DOHH2 (cell line): ENCODE measurements at regions not wholly inside any gene's neighbourhood (a gene's known extent, or its start where the extent isn't known, plus 50 kb on each side); places are given as distances from the start of the nearest gene placed in this dataset.
"Not testable (repeated sequence)": the region's sequence is repeated elsewhere in the genome, so short reads cannot be mapped to it uniquely, and the experiment has no call there.

Experiments used
- H3F3A ChIP-seq: fragments of 200-600 bp; sonication (generic), shearing (Covaris generic); 2 replicates; pipeline ENCODE4 v1.6.0; 2016; ENCODE audit warnings: antibody characterized with exemption, mild to moderate bottlenecking; ENCODE audit not compliant: control insufficient read depth, insufficient read depth
- H3K27ac ChIP-seq: fragments of 200-600 bp; sonication (generic); 2 replicates; pipeline ENCODE4 v1.5.1; 2014; ENCODE audit warnings: low read depth, mild to moderate bottlenecking, low read length, moderate library complexity
- H3K27me3 ChIP-seq: fragments of 200-600 bp; sonication (generic); 2 replicates; pipeline ENCODE4 v1.6.1; 2014; ENCODE audit warnings: mild to moderate bottlenecking, low read length, mixed read lengths; ENCODE audit not compliant: control insufficient read depth
- H3K36me3 ChIP-seq: fragments of 200-600 bp; sonication (generic); 2 replicates; pipeline ENCODE4 v1.6.1; 2014; ENCODE audit warnings: mild to moderate bottlenecking, low read length, moderate library complexity, mixed read lengths; ENCODE audit not compliant: control insufficient read depth
- H3K4me1 ChIP-seq: fragments of 200-600 bp; sonication (generic); 2 replicates; pipeline ENCODE4 v1.6.1; 2014; ENCODE audit warnings: mild to moderate bottlenecking, low read length, mixed read lengths; ENCODE audit not compliant: control insufficient read depth
- H3K4me2 ChIP-seq: fragments of 200-600 bp; sonication (generic); 2 replicates; pipeline ENCODE4 v1.6.0; 2014; ENCODE audit warnings: mild to moderate bottlenecking, low read length, moderate library complexity
- H3K4me3 ChIP-seq: fragments of 200-600 bp; sonication (generic); 2 replicates; pipeline ENCODE4 v1.5.1; 2014; ENCODE audit warnings: mild to moderate bottlenecking, low read length, mixed read lengths
- H3K79me2 ChIP-seq: fragments of 200-600 bp; sonication (generic); 2 replicates; pipeline ENCODE4 v1.6.1; 2014; ENCODE audit warnings: mild to moderate bottlenecking, low read length, mixed read lengths; ENCODE audit not compliant: control insufficient read depth
- H3K9me2 ChIP-seq: fragments of 200-600 bp; sonication (generic); replicated peaks from 2 replicates; pipeline ENCODE4 v1.6.1; 2014; ENCODE audit warnings: mild to moderate bottlenecking, low read length, mixed read lengths; ENCODE audit not compliant: control insufficient read depth
- H3K9me3 ChIP-seq: fragments of 200-600 bp; sonication (generic); 2 replicates; pipeline ENCODE4 v1.6.1; 2014; ENCODE audit warnings: antibody characterized with exemption, low read length, mixed read lengths; ENCODE audit not compliant: control insufficient read depth, insufficient read depth
- H4K20me1 ChIP-seq: fragments of 200-600 bp; sonication (generic); 2 replicates; pipeline ENCODE4 v1.6.0; 2014; ENCODE audit warnings: low read depth, mild to moderate bottlenecking, antibody characterized with exemption, low read length, moderate library complexity; ENCODE audit not compliant: control insufficient read depth, insufficient read depth
- EZH2phosphoT487 ChIP-seq: fragments of 200-600 bp; sonication (generic); IDR thresholded peaks from 2 replicates; pipeline ENCODE4 v1.6.1; 2017; ENCODE audit warnings: borderline replicate concordance, mild to moderate bottlenecking, antibody characterized with exemption, low read length, moderate library complexity, mixed read lengths
- TF ChIP-seq, protein P1 (sequence below): fragments of 200-600 bp; sonication (generic); IDR thresholded peaks from one replicate; pipeline ENCODE4 v1.5.1; 2014; ENCODE audit warnings: antibody characterized with exemption, mild to moderate bottlenecking, low read depth, low read length; ENCODE audit not compliant: poor library complexity, severe bottlenecking

DNA sequence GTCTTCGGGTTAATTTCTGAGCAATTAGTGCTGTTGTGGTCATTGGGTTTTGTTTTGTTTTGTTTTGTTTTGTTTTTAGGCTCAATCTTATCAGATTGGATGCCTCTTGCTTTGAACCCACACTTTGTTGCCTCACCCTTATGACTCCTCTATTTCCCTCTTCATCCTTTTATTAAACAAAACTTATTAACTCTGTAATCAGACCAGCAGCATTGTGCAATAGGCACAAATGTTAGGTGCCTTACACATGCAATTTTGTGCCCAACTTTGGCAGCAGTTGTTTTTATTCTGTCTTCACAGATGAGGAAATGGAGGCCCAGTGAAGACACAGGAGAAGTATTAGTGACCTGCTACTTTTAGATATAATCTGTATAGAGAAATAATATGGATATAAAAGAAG, 377.7 kb downstream of the KCNRG start:
- no peaks in the 10 kb centered on the region for H3K9me2 ChIP-seq
- H3K4me2 ChIP-seq = no peak overlapping the region
- no peaks in the 10 kb centered on the region for H4K20me1 ChIP-seq
- no peak overlapping the region for H3K27ac ChIP-seq
- no peak for TF ChIP-seq EZH2phosphoT487
- TF ChIP-seq, protein P1, sequence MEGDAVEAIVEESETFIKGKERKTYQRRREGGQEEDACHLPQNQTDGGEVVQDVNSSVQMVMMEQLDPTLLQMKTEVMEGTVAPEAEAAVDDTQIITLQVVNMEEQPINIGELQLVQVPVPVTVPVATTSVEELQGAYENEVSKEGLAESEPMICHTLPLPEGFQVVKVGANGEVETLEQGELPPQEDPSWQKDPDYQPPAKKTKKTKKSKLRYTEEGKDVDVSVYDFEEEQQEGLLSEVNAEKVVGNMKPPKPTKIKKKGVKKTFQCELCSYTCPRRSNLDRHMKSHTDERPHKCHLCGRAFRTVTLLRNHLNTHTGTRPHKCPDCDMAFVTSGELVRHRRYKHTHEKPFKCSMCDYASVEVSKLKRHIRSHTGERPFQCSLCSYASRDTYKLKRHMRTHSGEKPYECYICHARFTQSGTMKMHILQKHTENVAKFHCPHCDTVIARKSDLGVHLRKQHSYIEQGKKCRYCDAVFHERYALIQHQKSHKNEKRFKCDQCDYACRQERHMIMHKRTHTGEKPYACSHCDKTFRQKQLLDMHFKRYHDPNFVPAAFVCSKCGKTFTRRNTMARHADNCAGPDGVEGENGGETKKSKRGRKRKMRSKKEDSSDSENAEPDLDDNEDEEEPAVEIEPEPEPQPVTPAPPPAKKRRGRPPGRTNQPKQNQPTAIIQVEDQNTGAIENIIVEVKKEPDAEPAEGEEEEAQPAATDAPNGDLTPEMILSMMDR = no peak
- no peaks in the 10 kb centered on the region for H3K36me3 ChIP-seq
- no peak overlapping the region for H3K4me3 ChIP-seq
- no peaks in the 10 kb centered on the region for H3K4me1 ChIP-seq
- H3K79me2 ChIP-seq = no peaks in the 10 kb centered on the region
- no peaks in the 10 kb centered on the region for H3F3A ChIP-seq
- no peaks in the 10 kb centered on the region for H3K9me3 ChIP-seq
- no peaks in the 10 kb centered on the region for H3K27me3 ChIP-seq

DNA sequence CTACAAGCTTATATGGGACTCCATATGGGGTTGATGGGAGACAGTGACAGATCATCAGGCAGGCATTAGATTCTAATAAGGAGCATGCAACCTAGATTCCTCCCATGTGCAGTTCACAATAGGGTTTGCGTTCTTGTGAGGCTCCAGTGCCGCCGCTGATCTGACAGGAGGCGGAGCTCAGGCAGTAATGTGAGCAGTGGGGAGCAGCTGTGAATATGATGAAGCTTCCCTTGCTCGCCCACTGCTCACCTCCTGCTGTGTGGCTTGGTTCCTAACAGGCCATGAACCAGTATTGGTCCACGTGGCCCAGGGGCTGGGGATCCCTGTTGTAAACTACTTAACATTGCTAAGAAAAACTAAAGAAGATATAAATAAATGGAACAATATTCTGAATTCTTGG, 378.4 kb downstream of the KCNRG start:
- H3K36me3 ChIP-seq = no peaks in the 10 kb centered on the region
- no peaks in the 10 kb centered on the region for H4K20me1 ChIP-seq
- H3K27ac ChIP-seq = no peak overlapping the region
- no peaks in the 10 kb centered on the region for H3K4me1 ChIP-seq
- no peaks in the 10 kb centered on the region for H3F3A ChIP-seq
- no peak overlapping the region for H3K4me2 ChIP-seq
- no peaks in the 10 kb centered on the region for H3K9me3 ChIP-seq
- H3K79me2 ChIP-seq = no peaks in the 10 kb centered on the region
- no peaks in the 10 kb centered on the region for H3K27me3 ChIP-seq
- TF ChIP-seq, protein P1 = no peak
- H3K9me2 ChIP-seq = no peaks in the 10 kb centered on the region
- no peak overlapping the region for H3K4me3 ChIP-seq

DNA sequence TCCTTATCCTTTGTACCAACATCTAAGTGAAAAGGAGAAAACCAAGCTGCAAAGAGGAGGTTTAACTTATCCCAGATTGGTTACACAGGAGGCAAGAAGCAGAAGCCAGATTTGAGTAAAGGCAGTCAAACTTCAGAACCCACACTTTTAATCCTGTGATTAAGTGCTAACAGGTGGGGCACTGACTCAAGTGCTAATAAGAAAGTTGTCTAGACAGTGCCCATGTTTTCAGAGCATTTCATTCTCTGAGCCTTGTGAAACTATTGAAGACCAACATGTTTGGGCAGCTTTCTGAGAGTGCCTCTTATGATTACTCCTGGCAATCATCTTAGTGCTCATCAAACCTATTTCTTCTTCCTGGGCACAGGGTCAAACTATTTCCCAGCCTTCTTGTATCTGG, 380.8 kb downstream of the KCNRG start:
- Histone ChIP-seq H3K4me2 (no peak overlapping the region), H3K36me3 (no peaks in the 10 kb centered on the region), H4K20me1 (no peaks in the 10 kb centered on the region), H3K27ac (no peak overlapping the region), H3K79me2 (no peaks in the 10 kb centered on the region), H3F3A (no peaks in the 10 kb centered on the region), H3K27me3 (no peaks in the 10 kb centered on the region), H3K4me3 (no peak overlapping the region), H3K4me1 (peaks cover 1% of the 10 kb centered on the region), H3K9me3 (no peaks in the 10 kb centered on the region), H3K9me2 (no peaks in the 10 kb centered on the region)
- TF ChIP-seq EZH2phosphoT487 = no peak
- TF ChIP-seq, protein P1 = no peak

DNA sequence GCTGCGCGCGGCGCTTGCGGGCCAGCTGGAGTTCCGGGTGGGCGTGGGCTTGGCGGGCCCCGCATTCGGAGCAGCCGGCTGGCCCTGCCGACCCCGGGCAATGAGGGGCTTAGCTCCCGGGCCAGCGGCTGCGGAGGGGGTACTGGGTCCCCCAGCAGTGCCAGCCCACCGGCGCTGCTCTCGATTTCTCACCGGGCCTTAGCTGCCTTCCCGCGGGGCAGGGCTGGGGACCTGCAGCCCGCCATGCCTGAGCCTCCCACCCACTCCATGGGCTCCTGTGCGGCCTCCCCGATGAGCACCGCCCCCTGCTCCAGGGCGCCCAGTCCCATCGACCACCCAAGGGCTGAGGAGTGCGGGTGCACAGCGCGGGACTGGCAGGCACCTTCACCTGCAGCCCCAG, 381.4 kb downstream of the KCNRG start:
- not testable (repeated sequence) for H3F3A ChIP-seq, H3K4me1 ChIP-seq, H3K4me2 ChIP-seq, H3K9me3 ChIP-seq, H3K4me3 ChIP-seq, H3K27ac ChIP-seq, H3K27me3 ChIP-seq, H3K79me2 ChIP-seq, H3K9me2 ChIP-seq, H4K20me1 ChIP-seq, H3K36me3 ChIP-seq
